ENCODE measurements at regions not wholly inside any gene's neighbourhood (a gene's known extent, or its start where the extent isn't known, plus 50 kb on each side); places are given as distances from the start of the nearest gene placed in this dataset.

- no peak for TF ChIP-seq CTCF (IDR thresholded peaks at IDR 0.05 in 2 of 3, conservative IDR thresholded peaks at IDR 0.05 in 1 of 3; ENCODE audit: borderline replicate concordance in 1 of 3, insufficient read depth in 1 of 3, low read depth in 2 of 3, low read length in 2 of 3)
These were observed 186.6 kb upstream of the INHBA start (continued) for GRCh38 chr7:41889472-41889871.

GRCh38 chr7:41889040-41889439 lies 186.2 kb upstream of the INHBA start:
- Histone ChIP-seq H2AFZ (ENCODE audit: low read depth, low read length, poor library complexity, severe bottlenecking) (no peak overlapping the region), H3K27me3 (ENCODE audit: insufficient read depth, low read length) (no peaks in the 10 kb centered on the region)
- DNase-seq (ENCODE audit: low read depth, low spot score), result no peak
- TF ChIP-seq EZH2phosphoT487 (IDR thresholded peaks at IDR 0.05; ENCODE audit: borderline replicate concordance), result no peak
- no peak for TF ChIP-seq YY1 (IDR thresholded peaks at IDR 0.05; ENCODE audit: extremely low read depth, insufficient replicate concordance, low read depth, low read length)
- TF ChIP-seq ZNF274 (IDR thresholded peaks at IDR 0.05; ENCODE audit: low read depth, low read length), result no peak
- TF ChIP-seq EZH2 (IDR thresholded peaks at IDR 0.05), result no peak
- TF ChIP-seq RAD21 (IDR thresholded peaks at IDR 0.05; ENCODE audit: low read depth), result no peak
- no peak for TF ChIP-seq CEBPB (IDR thresholded peaks at IDR 0.05; ENCODE audit: low read depth)
- TF ChIP-seq CTCF (IDR thresholded peaks at IDR 0.05 in 2 of 3, conservative IDR thresholded peaks at IDR 0.05 in 1 of 3; ENCODE audit: borderline replicate concordance in 1 of 3, insufficient read depth in 1 of 3, low read depth in 2 of 3, low read length in 2 of 3), result no peak
- TF ChIP-seq FOSL1 (IDR thresholded peaks at IDR 0.05; ENCODE audit: low read depth), result no peak
- no peak for TF ChIP-seq ZBTB33 (IDR thresholded peaks at IDR 0.05; ENCODE audit: extremely low read depth, insufficient replicate concordance, low read length)
- no peak for TF ChIP-seq REST (IDR thresholded peaks at IDR 0.05; ENCODE audit: low read depth)
- TF ChIP-seq SRF (IDR thresholded peaks at IDR 0.05; ENCODE audit: low read depth), result no peak
- no peak for TF ChIP-seq SIN3A (IDR thresholded peaks at IDR 0.05; ENCODE audit: low read depth)
- no peak for TF ChIP-seq CBX3 (IDR thresholded peaks at IDR 0.05; ENCODE audit: low read depth)
- TF ChIP-seq ATF3 (IDR thresholded peaks at IDR 0.05), result no peak
- no peak for TF ChIP-seq ELF1 (IDR thresholded peaks at IDR 0.05; ENCODE audit: borderline replicate concordance, low read depth)
- TF ChIP-seq ZFX (IDR thresholded peaks at IDR 0.05), result no peak

More at GRCh38 chr7:41889040-41889439, 186.2 kb upstream of the INHBA start:
- Histone ChIP-seq H3K4me1 (ENCODE audit: control insufficient read depth in 1 of 2, insufficient read depth in 2 of 2, low read length in 2 of 2) (no peaks in the 10 kb centered on the region), H4K20me1 (ENCODE audit: insufficient read depth) (no peaks in the 10 kb centered on the region), H3K79me2 (ENCODE audit: insufficient read depth, low read length) (no peaks in the 10 kb centered on the region), H3K9ac (ENCODE audit: low read length) (no peak overlapping the region), H3K9me2 (ENCODE audit: insufficient read depth) (no peaks in the 10 kb centered on the region), H3K9me3 (ENCODE audit: control insufficient read depth in 1 of 2, insufficient read depth in 1 of 2, low read depth in 1 of 2, low read length in 2 of 2) (no peaks in the 10 kb centered on the region), H3K4me3 (replicated peaks in 1 of 2; ENCODE audit: low read depth in 1 of 2, low read length in 2 of 2) (no peak overlapping the region), H3K4me2 (ENCODE audit: low read length) (no peak overlapping the region), H3K36me3 (ENCODE audit: control insufficient read depth in 1 of 2, insufficient read depth in 2 of 2, low read length in 2 of 2) (no peaks in the 10 kb centered on the region), H3K27ac (ENCODE audit: low read depth, low read length) (no peak overlapping the region)
- no TSS peak for BruUV-seq (replicated peaks)
- ATAC-seq, result no peak
- RAD21 ChIA-PET (ENCODE audit: low non-redundant PET in 1 of 2, low total read pairs in 2 of 2, uncharacterized antibody in 2 of 2, unreplicated experiment in 2 of 2), result no interaction called here
- intact Hi-C loops (cut with micrococcal nuclease), result no loop called here
- POLR2A ChIA-PET, result no interaction called here
- CTCF ChIA-PET, result no interaction called here
